Caco-2 (cell line): ENCODE measurements at regions not wholly inside any gene's neighbourhood (a gene's known extent, or its start where the extent isn't known, plus 50 kb on each side); places are given as distances from the start of the nearest gene placed in this dataset.

Experiments
- BruUV-seq: library from RNA; stranded (reverse); fragments of 400-500 nt; replicated peaks from 2 replicates; lab custom pipeline; 2021; lab: Mats Ljungman, UMichigan
- CTCF ChIA-PET: fragments of 300-600 bp; sonication (Branson Sonifier 250); formaldehyde crosslinking; loops from one replicate; lab custom pipeline; 2022; ENCODE audit warnings: antibody characterized with exemption; lab: Charles Lee
- POLR2A ChIA-PET: fragments of 300-600 bp; sonication (Branson Sonifier 250); formaldehyde crosslinking; loops from one replicate; lab custom pipeline; 2022; ENCODE audit warnings: antibody characterized with exemption; lab: Charles Lee
- DNase-seq, 2 experiments: peaks; one replicate each; pipeline versions ENCODE4 v3.0.0 to v3.0.0-alpha.2; 2020 to 2022
- H3K27me3 ChIP-seq: replicated peaks from 2 replicates; pipeline ENCODE4 v1.6.0; 2011; ENCODE audit warnings: low read length; ENCODE audit not compliant: control insufficient read depth, insufficient read depth
- H3K36me3 ChIP-seq: 2 replicates; pipeline ENCODE4 v1.5.1; 2011; ENCODE audit warnings: low read length; ENCODE audit not compliant: control insufficient read depth, insufficient read depth
- H3K4me1 ChIP-seq: fragments of 250-450 bp; sonication (Bioruptor Pico); 2 replicates; pipeline ENCODE4 v1.5.1; 2020; ENCODE audit warnings: mild to moderate bottlenecking
- H3K4me3 ChIP-seq: 2 replicates; pipeline ENCODE4 v1.5.1; 2011; ENCODE audit warnings: low read depth, mild to moderate bottlenecking, control low read depth, low read length
- H3K9me3 ChIP-seq: fragments of 250-450 bp; sonication (Bioruptor Pico); 2 replicates; pipeline ENCODE4 v1.5.1; 2020; ENCODE audit warnings: mild to moderate bottlenecking, moderate library complexity
- H3K27ac Mint-ChIP-seq: one replicate; pipeline ENCODE4 v1.8.0; 2022; ENCODE audit warnings: mixed read lengths; ENCODE audit not compliant: unreplicated experiment
- H3K27me3 Mint-ChIP-seq: one replicate; pipeline ENCODE4 v1.8.0; 2022; ENCODE audit warnings: mixed read lengths; ENCODE audit not compliant: insufficient read depth, unreplicated experiment
- H3K36me3 Mint-ChIP-seq: one replicate; pipeline ENCODE4 v1.8.0; 2022; ENCODE audit warnings: mild to moderate bottlenecking, mixed read lengths; ENCODE audit not compliant: insufficient read depth, unreplicated experiment
- H3K4me1 Mint-ChIP-seq: one replicate; pipeline ENCODE4 v1.8.0; 2022; ENCODE audit warnings: low read depth, mixed read lengths; ENCODE audit not compliant: unreplicated experiment
- H3K4me3 Mint-ChIP-seq: one replicate; pipeline ENCODE4 v1.8.0; 2022; ENCODE audit warnings: mild to moderate bottlenecking, moderate library complexity, mixed read lengths; ENCODE audit not compliant: unreplicated experiment
- H3K9me3 Mint-ChIP-seq: one replicate; pipeline ENCODE4 v1.8.0; 2022; ENCODE audit warnings: mixed read lengths; ENCODE audit not compliant: unreplicated experiment
- CTCF ChIP-seq, 2 experiments: fragments of 200-600 bp in 1 of 2; IDR thresholded peaks; 1 replicate in 1 of 2; 2 replicates in 1 of 2; pipeline versions ENCODE4 v1.5.1 to v1.8.0; 2011 to 2022; ENCODE audit warnings: antibody characterized with exemption in 1 of 2, control low read depth in 1 of 2, inconsistent platforms in 1 of 2, low read depth in 1 of 2, low read length in 1 of 2, mild to moderate bottlenecking in 1 of 2, moderate library complexity in 1 of 2; ENCODE audit not compliant: insufficient read depth in 1 of 2, severe bottlenecking in 1 of 2, unreplicated experiment in 1 of 2
- intact Hi-C: fragments of 100-400 bp; cut with micrococcal nuclease; formaldehyde crosslinking; loops from one replicate; pipeline ENCODE4 v1.10.0; 2022; ENCODE audit not compliant: unreplicated experiment

GRCh38 chr3:89635137-89635536, 527.7 kb downstream of the EPHA3 start:
- no peaks in the 10 kb centered on the region for H3K9me3 Mint-ChIP-seq
- DNase-seq = no peak
- ChIA-PET POLR2A (no interaction called here), CTCF (no interaction called here)
- no peaks in the 10 kb centered on the region for H3K36me3 Mint-ChIP-seq
- H3K27me3 ChIP-seq = no peaks in the 10 kb centered on the region
- H3K36me3 ChIP-seq = no peaks in the 10 kb centered on the region
- no peak overlapping the region for H3K4me3 ChIP-seq
- intact Hi-C loops = no loop called here
- no peaks in the 10 kb centered on the region for H3K9me3 ChIP-seq
- no TSS peak for BruUV-seq
- no peak for TF ChIP-seq CTCF (IDR thresholded peaks at IDR 0.05; ENCODE audit: insufficient read depth in 1 of 2, low read depth in 1 of 2, low read length in 1 of 2, severe bottlenecking in 1 of 2, unreplicated experiment in 1 of 2)
- H3K27ac Mint-ChIP-seq = no peak overlapping the region
- H3K4me1 ChIP-seq = no peaks in the 10 kb centered on the region
- H3K4me3 Mint-ChIP-seq = no peak overlapping the region
- no peaks in the 10 kb centered on the region for H3K4me1 Mint-ChIP-seq
- no peaks in the 10 kb centered on the region for H3K27me3 Mint-ChIP-seq

GRCh38 chr3:89644716-89645115, 537.3 kb downstream of the EPHA3 start:
- Histone ChIP-seq H3K27me3 (no peaks in the 10 kb centered on the region), H3K36me3 (no peaks in the 10 kb centered on the region), H3K9me3 (peaks cover 4% of the 10 kb centered on the region; the same call in 1 of the 2 replicates), H3K4me1 (no peaks in the 10 kb centered on the region), H3K4me3 (no peak overlapping the region)
- no peak for TF ChIP-seq CTCF (IDR thresholded peaks at IDR 0.05; ENCODE audit: insufficient read depth in 1 of 2, low read depth in 1 of 2, low read length in 1 of 2, severe bottlenecking in 1 of 2, unreplicated experiment in 1 of 2)
- Mint-ChIP-seq H3K9me3 (no peaks in the 10 kb centered on the region), H3K36me3 (no peaks in the 10 kb centered on the region), H3K4me3 (no peak overlapping the region), H3K27me3 (no peaks in the 10 kb centered on the region), H3K27ac (no peak overlapping the region), H3K4me1 (peaks cover 9% of the 10 kb centered on the region)
- no peak for DNase-seq
- no TSS peak for BruUV-seq
- intact Hi-C loops = no loop called here
- ChIA-PET POLR2A (no interaction called here), CTCF (no interaction called here)

GRCh38 chr3:89649431-89649830, 542.0 kb downstream of the EPHA3 start:
- no TSS peak for BruUV-seq
- H3K36me3 Mint-ChIP-seq = no peaks in the 10 kb centered on the region
- Histone ChIP-seq H3K9me3 (no peaks in the 10 kb centered on the region), H3K4me3 (no peak overlapping the region), H3K4me1 (no peaks in the 10 kb centered on the region), H3K27me3 (no peaks in the 10 kb centered on the region), H3K36me3 (no peaks in the 10 kb centered on the region)
- ChIA-PET POLR2A (no interaction called here), CTCF (no interaction called here)
- intact Hi-C loops = no loop called here
- TF ChIP-seq CTCF (IDR thresholded peaks at IDR 0.05; ENCODE audit: insufficient read depth in 1 of 2, low read depth in 1 of 2, low read length in 1 of 2, severe bottlenecking in 1 of 2, unreplicated experiment in 1 of 2) = no peak
- H3K4me3 Mint-ChIP-seq = no peak overlapping the region
- DNase-seq = no peak
- no peaks in the 10 kb centered on the region for H3K4me1 Mint-ChIP-seq
- H3K27me3 Mint-ChIP-seq = peaks cover 3% of the 10 kb centered on the region
- H3K27ac Mint-ChIP-seq = no peak overlapping the region
- H3K9me3 Mint-ChIP-seq = no peaks in the 10 kb centered on the region
